ENCODE measurements at regions not wholly inside any gene's neighbourhood (a gene's known extent, or its start where the extent isn't known, plus 50 kb on each side); places are given as distances from the start of the nearest gene placed in this dataset.
"Not testable (repeated sequence)": the region's sequence is repeated elsewhere in the genome, so short reads cannot be mapped to it uniquely, and the experiment has no call there.

- Mint-ChIP-seq H3K27me3 (no peaks in the 10 kb centered on the region), H3K4me3 (no peak overlapping the region), H3K27ac (no peak overlapping the region), H3K4me1 (no peaks in the 10 kb centered on the region), H3K36me3 (ENCODE audit: low read depth) (no peaks in the 10 kb centered on the region)
- H3K9me3 ChIP-seq (ENCODE audit: control insufficient read depth, low read length, poor library complexity, severe bottlenecking), result peaks cover 3% of the 10 kb centered on the region
- DNase-seq (no peak), ATAC-seq (no peak)
These were observed 1300.0 kb downstream of the PLA2G4A start for GRCh38 chr1:188128761-188129160.

DNA sequence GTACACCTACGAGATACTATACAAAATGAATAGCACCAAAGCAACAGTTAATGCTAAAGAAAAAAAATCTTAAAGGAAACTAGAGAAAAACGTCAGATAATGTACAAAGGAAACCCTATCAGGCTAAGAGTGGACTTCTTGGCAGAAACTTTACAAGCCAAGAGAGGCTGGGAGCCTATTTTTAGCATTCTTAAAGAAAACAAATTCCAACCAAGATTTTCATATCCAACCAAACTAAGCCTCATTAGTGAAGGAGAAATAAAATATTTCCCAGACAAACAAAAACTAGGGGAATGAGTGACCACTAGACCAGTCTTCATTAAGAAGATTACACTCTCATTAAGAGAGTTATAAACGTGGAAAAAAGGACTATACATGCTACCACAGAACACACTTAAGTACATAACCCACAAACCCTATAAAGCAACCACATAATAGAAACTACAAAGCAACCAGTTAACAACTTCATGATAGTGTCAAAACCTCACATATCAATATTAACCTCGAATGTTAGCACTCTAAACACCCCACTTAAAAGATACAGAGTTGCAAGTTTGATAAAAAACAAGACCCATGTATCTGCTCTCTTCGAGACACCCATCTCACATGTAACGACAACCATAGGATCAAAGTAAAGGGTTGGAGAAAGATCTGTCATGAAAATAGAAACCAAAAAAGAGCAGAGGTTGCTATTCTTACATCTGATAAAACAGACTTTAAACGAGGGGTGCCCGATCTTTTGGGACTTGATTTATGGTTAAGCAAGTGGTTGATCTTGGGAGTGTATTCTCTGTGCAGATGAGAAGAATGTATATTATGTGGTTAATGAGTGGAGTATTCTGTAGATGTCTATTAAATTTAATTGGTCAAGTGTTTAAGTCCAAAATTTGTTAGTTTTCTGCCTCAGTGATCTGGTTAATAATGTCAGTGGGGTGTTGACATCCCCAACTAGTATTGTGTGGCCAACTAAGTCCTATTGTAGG is 1301.4 kb downstream of the PLA2G4A start:
- H3K4me3 Mint-ChIP-seq, result no peak overlapping the region
- H3K27me3 Mint-ChIP-seq, result no peaks in the 10 kb centered on the region
- H3K4me1 Mint-ChIP-seq, result no peaks in the 10 kb centered on the region
- no peaks in the 10 kb centered on the region for H3K36me3 Mint-ChIP-seq (ENCODE audit: low read depth)
- DNase-seq (no peak), ATAC-seq (no peak)
- no peak overlapping the region for H3K27ac Mint-ChIP-seq
- no peaks in the 10 kb centered on the region for H3K9me3 ChIP-seq (ENCODE audit: control insufficient read depth, low read length, poor library complexity, severe bottlenecking)

- H3K9me3 ChIP-seq (ENCODE audit: control insufficient read depth, low read length, poor library complexity, severe bottlenecking), result no peaks in the 10 kb centered on the region
- ATAC-seq, result no peak
- Mint-ChIP-seq H3K27me3 (no peaks in the 10 kb centered on the region), H3K4me3 (no peak overlapping the region), H3K36me3 (ENCODE audit: low read depth) (no peaks in the 10 kb centered on the region), H3K27ac (no peak overlapping the region), H3K4me1 (no peaks in the 10 kb centered on the region)
- no peak for DNase-seq
These were observed 1308.5 kb downstream of the PLA2G4A start for GRCh38 chr1:188137221-188137620.

GRCh38 chr1:188140958-188141357 is 1312.2 kb downstream of the PLA2G4A start:
- H3K4me1 Mint-ChIP-seq, result no peaks in the 10 kb centered on the region
- no peaks in the 10 kb centered on the region for H3K36me3 Mint-ChIP-seq (ENCODE audit: low read depth)
- ATAC-seq (no peak), DNase-seq (no peak)
- H3K4me3 Mint-ChIP-seq, result no peak overlapping the region
- no peak overlapping the region for H3K27ac Mint-ChIP-seq
- H3K27me3 Mint-ChIP-seq, result no peaks in the 10 kb centered on the region
- H3K9me3 ChIP-seq (ENCODE audit: control insufficient read depth, low read length, poor library complexity, severe bottlenecking), result no peaks in the 10 kb centered on the region

GRCh38 chr1:188154196-188154595 is 1325.4 kb downstream of the PLA2G4A start:
- H3K36me3 Mint-ChIP-seq (ENCODE audit: low read depth), result no peaks in the 10 kb centered on the region
- no peaks in the 10 kb centered on the region for H3K4me1 Mint-ChIP-seq
- DNase-seq (no peak), ATAC-seq (no peak)
- no peak overlapping the region for H3K4me3 Mint-ChIP-seq
- H3K9me3 ChIP-seq (ENCODE audit: control insufficient read depth, low read length, poor library complexity, severe bottlenecking), result no peaks in the 10 kb centered on the region
- no peak overlapping the region for H3K27ac Mint-ChIP-seq
- H3K27me3 Mint-ChIP-seq, result no peaks in the 10 kb centered on the region

DNA sequence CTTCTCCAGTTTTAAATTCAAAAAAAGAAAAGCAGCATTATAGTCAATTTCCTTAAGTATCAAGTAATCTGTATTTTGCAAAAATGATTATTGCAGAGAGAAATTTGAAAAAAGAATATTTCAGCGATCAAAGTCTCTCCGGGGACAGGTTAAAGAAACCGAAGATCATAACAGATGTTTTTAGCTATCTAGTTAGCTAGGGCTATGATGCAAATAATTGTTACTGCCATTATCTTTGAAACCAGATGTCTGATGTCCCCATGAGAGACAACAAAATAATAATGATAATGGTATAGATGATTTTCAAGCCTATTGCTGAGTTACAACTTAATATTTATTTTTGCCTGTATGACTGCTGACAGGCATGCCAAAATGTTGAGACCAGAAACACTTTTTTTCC is 1326.0 kb downstream of the PLA2G4A start:
- Mint-ChIP-seq H3K27me3 (no peaks in the 10 kb centered on the region), H3K4me3 (no peak overlapping the region), H3K27ac (no peak overlapping the region), H3K36me3 (ENCODE audit: low read depth) (no peaks in the 10 kb centered on the region), H3K4me1 (no peaks in the 10 kb centered on the region)
- H3K9me3 ChIP-seq (ENCODE audit: control insufficient read depth, low read length, poor library complexity, severe bottlenecking), result no peaks in the 10 kb centered on the region
- ATAC-seq, result no peak
- DNase-seq, result no peak

GRCh38 chr1:188155261-188155660 is 1326.5 kb downstream of the PLA2G4A start:
- Mint-ChIP-seq H3K4me3 (no peak overlapping the region), H3K4me1 (no peaks in the 10 kb centered on the region), H3K27me3 (no peaks in the 10 kb centered on the region), H3K36me3 (ENCODE audit: low read depth) (no peaks in the 10 kb centered on the region), H3K27ac (no peak overlapping the region)
- DNase-seq (no peak), ATAC-seq (no peak)
- no peaks in the 10 kb centered on the region for H3K9me3 ChIP-seq (ENCODE audit: control insufficient read depth, low read length, poor library complexity, severe bottlenecking)

- Mint-ChIP-seq H3K27ac (no peak overlapping the region), H3K36me3 (ENCODE audit: low read depth) (no peaks in the 10 kb centered on the region), H3K4me1 (no peaks in the 10 kb centered on the region), H3K4me3 (no peak overlapping the region), H3K27me3 (no peaks in the 10 kb centered on the region)
- no peak for ATAC-seq
- H3K9me3 ChIP-seq (ENCODE audit: control insufficient read depth, low read length, poor library complexity, severe bottlenecking), result no peaks in the 10 kb centered on the region
- no peak for DNase-seq
These were observed 1335.7 kb downstream of the PLA2G4A start for GRCh38 chr1:188164459-188164858.

- Mint-ChIP-seq H3K4me1 (no peaks in the 10 kb centered on the region), H3K27me3 (no peaks in the 10 kb centered on the region), H3K36me3 (ENCODE audit: low read depth) (no peaks in the 10 kb centered on the region), H3K27ac (no peak overlapping the region), H3K4me3 (no peak overlapping the region)
- DNase-seq (no peak), ATAC-seq (no peak)
- H3K9me3 ChIP-seq (ENCODE audit: control insufficient read depth, low read length, poor library complexity, severe bottlenecking), result no peaks in the 10 kb centered on the region
These were observed 1337.9 kb downstream of the PLA2G4A start for GRCh38 chr1:188166654-188167053.

GRCh38 chr1:188169971-188170370 is 1341.2 kb downstream of the PLA2G4A start:
- H3K4me3 Mint-ChIP-seq, result no peak overlapping the region
- no peaks in the 10 kb centered on the region for H3K4me1 Mint-ChIP-seq
- DNase-seq (no peak), ATAC-seq (no peak)
- no peaks in the 10 kb centered on the region for H3K27me3 Mint-ChIP-seq
- no peaks in the 10 kb centered on the region for H3K9me3 ChIP-seq (ENCODE audit: control insufficient read depth, low read length, poor library complexity, severe bottlenecking)
- H3K36me3 Mint-ChIP-seq (ENCODE audit: low read depth), result no peaks in the 10 kb centered on the region
- H3K27ac Mint-ChIP-seq, result no peak overlapping the region

DNA sequence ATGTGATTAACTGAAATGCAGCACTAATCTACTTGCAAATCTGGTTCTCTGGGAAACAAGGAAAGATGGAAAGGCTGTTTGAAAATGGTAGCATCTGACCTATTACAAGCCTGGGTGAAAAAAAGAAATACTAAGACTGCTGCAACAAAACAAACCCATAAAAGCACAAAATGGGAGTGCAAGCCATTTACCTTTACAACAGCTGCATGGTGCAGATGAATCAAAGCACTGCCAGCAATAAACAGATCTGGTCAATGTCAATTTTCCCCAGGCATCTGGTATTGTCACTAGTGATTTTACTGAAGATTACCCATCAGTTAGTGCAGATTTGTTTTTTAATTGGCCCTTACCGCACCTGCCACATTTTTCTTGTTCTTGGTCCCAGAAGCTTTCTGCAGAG is 1341.7 kb downstream of the PLA2G4A start:
- H3K9me3 ChIP-seq (ENCODE audit: control insufficient read depth, low read length, poor library complexity, severe bottlenecking), result no peaks in the 10 kb centered on the region
- no peak overlapping the region for H3K4me3 Mint-ChIP-seq
- ATAC-seq, result no peak
- no peaks in the 10 kb centered on the region for H3K36me3 Mint-ChIP-seq (ENCODE audit: low read depth)
- no peak overlapping the region for H3K27ac Mint-ChIP-seq
- H3K4me1 Mint-ChIP-seq, result no peaks in the 10 kb centered on the region
- no peaks in the 10 kb centered on the region for H3K27me3 Mint-ChIP-seq
- no peak for DNase-seq

GRCh38 chr1:188170935-188171334 is 1342.2 kb downstream of the PLA2G4A start:
- Mint-ChIP-seq H3K4me1 (no peaks in the 10 kb centered on the region), H3K4me3 (no peak overlapping the region), H3K27me3 (no peaks in the 10 kb centered on the region), H3K36me3 (ENCODE audit: low read depth) (no peaks in the 10 kb centered on the region), H3K27ac (no peak overlapping the region)
- ATAC-seq, result no peak
- DNase-seq, result no peak
- H3K9me3 ChIP-seq (ENCODE audit: control insufficient read depth, low read length, poor library complexity, severe bottlenecking), result no peaks in the 10 kb centered on the region

GRCh38 chr1:188182063-188182462 is 1353.3 kb downstream of the PLA2G4A start:
- H3K27ac Mint-ChIP-seq; H3K9me3 ChIP-seq (ENCODE audit: control insufficient read depth, low read length, poor library complexity, severe bottlenecking); DNase-seq; H3K36me3 Mint-ChIP-seq (ENCODE audit: low read depth); H3K4me1 Mint-ChIP-seq; ATAC-seq; H3K4me3 Mint-ChIP-seq; H3K27me3 Mint-ChIP-seq: not testable (repeated sequence)

DNA sequence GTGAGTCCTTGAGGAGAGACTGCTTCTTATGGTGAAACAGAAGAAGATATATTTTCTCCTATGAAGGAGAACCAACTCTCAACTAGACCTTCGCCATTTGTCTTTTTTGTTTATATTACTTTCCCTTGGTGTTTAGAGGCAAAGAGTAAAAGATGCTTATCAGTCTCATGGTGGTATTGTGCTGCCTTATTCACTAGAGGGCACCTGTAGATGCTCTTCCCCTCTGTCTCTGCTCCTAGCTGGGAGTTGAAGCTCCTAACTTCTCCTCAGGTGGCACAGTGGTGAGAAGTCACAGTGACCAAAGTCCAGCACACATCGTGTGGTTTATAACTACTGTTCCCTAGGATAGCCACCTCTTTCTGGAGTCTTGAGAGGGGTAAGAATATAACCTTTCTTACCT is 1359.6 kb downstream of the PLA2G4A start:
- H3K4me3 Mint-ChIP-seq, result no peak overlapping the region
- H3K4me1 Mint-ChIP-seq, result no peaks in the 10 kb centered on the region
- H3K9me3 ChIP-seq (ENCODE audit: control insufficient read depth, low read length, poor library complexity, severe bottlenecking), result no peaks in the 10 kb centered on the region
- H3K27ac Mint-ChIP-seq, result no peak overlapping the region
- no peaks in the 10 kb centered on the region for H3K27me3 Mint-ChIP-seq
- H3K36me3 Mint-ChIP-seq (ENCODE audit: low read depth), result no peaks in the 10 kb centered on the region
- DNase-seq, result no peak
- ATAC-seq, result no peak

All from T-helper 17 cell (primary cell).